Left ventricle myocardium inferior (tissue), 1 donor: ENCODE measurements at regions not wholly inside any gene's neighbourhood (a gene's known extent, or its start where the extent isn't known, plus 50 kb on each side); places are given as distances from the start of the nearest gene placed in this dataset.

Experiments used
- DNase-seq: peaks from one replicate; pipeline ENCODE4 v3.0.0-alpha.2; 2020
- H3K27ac ChIP-seq: fragments of 200-600 bp; replicated peaks from 2 replicates; pipeline ENCODE4 v1.8.0; 2021
- H3K27me3 ChIP-seq: fragments of 200-600 bp; 2 replicates; pipeline ENCODE4 v1.8.0; 2021; ENCODE audit warnings: low read depth
- H3K36me3 ChIP-seq: fragments of 200-600 bp; 2 replicates; pipeline ENCODE4 v1.8.0; 2021
- H3K4me1 ChIP-seq: fragments of 200-600 bp; 2 replicates; pipeline ENCODE4 v1.8.0; 2021
- H3K4me3 ChIP-seq: fragments of 200-600 bp; 2 replicates; pipeline ENCODE4 v1.8.0; 2021; ENCODE audit warnings: mild to moderate bottlenecking, moderate library complexity
- H3K9me3 ChIP-seq: fragments of 200-600 bp; replicated peaks from 2 replicates; pipeline ENCODE4 v1.8.0; 2021
- CTCF ChIP-seq: fragments of 200-600 bp; IDR thresholded peaks from 2 replicates; pipeline ENCODE4 v1.8.0; 2021; ENCODE audit warnings: antibody characterized with exemption, mild to moderate bottlenecking, borderline replicate concordance
- intact Hi-C: fragments of 100-400 bp; cut with micrococcal nuclease; formaldehyde crosslinking; loops from one replicate; pipeline ENCODE4 v1.11.0; 2022
- donor health status: DM: no; HTN: yes; CAD: no; lungs with severe emphysema.

GRCh38 chr7:47097431-47097830 is 484.5 kb downstream of the TNS3 start:
- Histone ChIP-seq H3K9me3 (no peaks in the 10 kb centered on the region), H3K36me3 (no peaks in the 10 kb centered on the region), H3K27ac (no peak overlapping the region), H3K4me3 (no peak overlapping the region), H3K4me1 (no peaks in the 10 kb centered on the region), H3K27me3 (no peaks in the 10 kb centered on the region)
- intact Hi-C loops: no loop called here
- DNase-seq: no peak
- no peak for TF ChIP-seq CTCF

GRCh38 chr7:47095946-47096345 is 486.0 kb downstream of the TNS3 start:
- no peak for TF ChIP-seq CTCF
- Histone ChIP-seq H3K9me3 (no peaks in the 10 kb centered on the region), H3K4me1 (no peaks in the 10 kb centered on the region), H3K4me3 (no peak overlapping the region), H3K36me3 (no peaks in the 10 kb centered on the region), H3K27ac (no peak overlapping the region), H3K27me3 (no peaks in the 10 kb centered on the region)
- intact Hi-C loops: no loop called here
- DNase-seq: no peak

GRCh38 chr7:47094462-47094861 is 487.4 kb downstream of the TNS3 start:
- Histone ChIP-seq H3K4me3 (no peak overlapping the region), H3K27ac (no peak overlapping the region), H3K27me3 (no peaks in the 10 kb centered on the region), H3K9me3 (no peaks in the 10 kb centered on the region), H3K4me1 (no peaks in the 10 kb centered on the region), H3K36me3 (no peaks in the 10 kb centered on the region)
- DNase-seq: no peak
- TF ChIP-seq CTCF: no peak
- intact Hi-C loops: no loop called here

- no peak overlapping the region for H3K4me3 ChIP-seq
- intact Hi-C loops: no loop called here
- DNase-seq: no peak
- no peak overlapping the region for H3K27ac ChIP-seq
- H3K9me3 ChIP-seq: no peaks in the 10 kb centered on the region
- no peak for TF ChIP-seq CTCF
- peaks cover 5% of the 10 kb centered on the region for H3K4me1 ChIP-seq
- H3K27me3 ChIP-seq: no peaks in the 10 kb centered on the region
- H3K36me3 ChIP-seq: no peaks in the 10 kb centered on the region
Measured at GRCh38 chr7:47093320-47094234, 488.3 kb downstream of the TNS3 start.

GRCh38 chr7:47092336-47092735 is 489.6 kb downstream of the TNS3 start:
- Histone ChIP-seq H3K4me1 (peaks cover 12% of the 10 kb centered on the region), H3K4me3 (no peak overlapping the region), H3K27me3 (no peaks in the 10 kb centered on the region), H3K36me3 (no peaks in the 10 kb centered on the region), H3K27ac (no peak overlapping the region), H3K9me3 (no peaks in the 10 kb centered on the region)
- intact Hi-C loops: no loop called here
- no peak for DNase-seq
- TF ChIP-seq CTCF: no peak
